SW480 (cell line): ENCODE measurements at regions not wholly inside any gene's neighbourhood (a gene's known extent, or its start where the extent isn't known, plus 50 kb on each side); places are given as distances from the start of the nearest gene placed in this dataset.

Source experiments
- DNase-seq: peaks from one replicate; pipeline ENCODE4 v3.0.0-alpha.2; 2016; ENCODE audit warnings: low spot score

DNA sequence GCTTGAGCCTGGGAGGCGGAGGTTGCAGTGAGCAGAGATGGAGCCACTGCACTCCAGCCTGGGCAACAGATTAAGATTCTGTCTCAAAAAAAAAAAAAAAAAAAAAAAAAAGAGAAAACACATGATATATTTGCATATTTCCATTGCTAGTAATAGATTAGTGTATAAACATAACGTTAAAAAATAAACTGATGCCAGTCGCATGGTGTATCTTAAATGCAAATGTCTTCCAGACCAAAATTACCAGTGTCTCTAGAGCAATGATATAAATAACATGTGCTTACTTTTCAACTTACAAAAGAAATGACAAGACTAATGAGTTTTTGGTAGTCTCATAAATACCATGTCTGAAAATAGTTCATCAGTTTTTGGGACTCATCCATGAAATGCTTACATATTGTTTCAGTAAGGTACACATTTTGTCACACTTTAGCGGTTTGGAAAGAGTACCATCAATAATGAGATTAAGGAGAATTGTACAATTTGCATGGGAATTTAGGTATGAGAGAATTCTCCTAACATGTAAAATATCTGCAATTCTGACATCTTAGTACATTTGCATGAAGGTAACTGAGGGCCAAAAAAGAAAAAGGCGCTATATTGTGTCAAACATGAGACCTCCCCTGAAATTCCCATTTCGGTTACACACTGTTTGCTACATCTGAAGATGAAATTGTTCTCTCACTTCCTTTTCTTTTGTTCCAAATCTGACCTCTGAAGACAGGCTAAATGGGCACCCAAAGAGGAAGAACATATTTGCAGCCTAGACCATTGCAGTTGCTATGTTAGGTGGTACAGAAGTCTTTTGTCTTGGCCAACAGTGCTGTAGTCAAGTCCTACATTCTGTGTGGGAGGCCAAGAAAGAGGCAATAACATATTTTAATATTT is 51.5 kb upstream of the PIP4K2A start:
- no peak for DNase-seq

GRCh38 chr10:22764639-22765038 is 50.3 kb upstream of the PIP4K2A start:
- DNase-seq: no peak
